HG03159 (cell line): ENCODE measurements at regions not wholly inside any gene's neighbourhood (a gene's known extent, or its start where the extent isn't known, plus 50 kb on each side); places are given as distances from the start of the nearest gene placed in this dataset.
"Not testable (repeated sequence)": the region's sequence is repeated elsewhere in the genome, so short reads cannot be mapped to it uniquely, and the experiment has no call there.

ENCODE experiments used
- ATAC-seq: cut with Tn5 transposase; IDR thresholded peaks from one replicate; pipeline ENCODE4 v1.9.1; 2021; ENCODE audit warnings: mild to moderate bottlenecking, moderate library complexity; ENCODE audit not compliant: unreplicated experiment

DNA sequence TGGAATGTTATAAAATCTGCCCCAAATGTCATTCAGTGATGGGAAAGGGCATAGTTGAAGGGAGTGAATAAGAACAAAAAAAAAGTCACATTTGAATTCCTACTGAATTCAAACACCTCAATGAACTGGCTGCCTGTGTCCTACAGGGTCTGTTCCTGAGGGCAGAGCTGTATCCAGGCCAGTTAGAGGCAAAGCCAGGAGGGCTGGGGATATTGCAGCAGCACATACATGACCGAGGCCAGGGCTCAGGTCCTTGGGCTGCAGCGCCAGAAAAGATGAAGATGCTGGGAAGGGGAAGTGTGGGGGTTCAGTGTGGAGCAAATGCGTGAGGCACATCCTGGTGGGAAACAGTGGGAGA lies 449.2 kb downstream of the SIPA1L2 start:
- no peak for ATAC-seq

DNA sequence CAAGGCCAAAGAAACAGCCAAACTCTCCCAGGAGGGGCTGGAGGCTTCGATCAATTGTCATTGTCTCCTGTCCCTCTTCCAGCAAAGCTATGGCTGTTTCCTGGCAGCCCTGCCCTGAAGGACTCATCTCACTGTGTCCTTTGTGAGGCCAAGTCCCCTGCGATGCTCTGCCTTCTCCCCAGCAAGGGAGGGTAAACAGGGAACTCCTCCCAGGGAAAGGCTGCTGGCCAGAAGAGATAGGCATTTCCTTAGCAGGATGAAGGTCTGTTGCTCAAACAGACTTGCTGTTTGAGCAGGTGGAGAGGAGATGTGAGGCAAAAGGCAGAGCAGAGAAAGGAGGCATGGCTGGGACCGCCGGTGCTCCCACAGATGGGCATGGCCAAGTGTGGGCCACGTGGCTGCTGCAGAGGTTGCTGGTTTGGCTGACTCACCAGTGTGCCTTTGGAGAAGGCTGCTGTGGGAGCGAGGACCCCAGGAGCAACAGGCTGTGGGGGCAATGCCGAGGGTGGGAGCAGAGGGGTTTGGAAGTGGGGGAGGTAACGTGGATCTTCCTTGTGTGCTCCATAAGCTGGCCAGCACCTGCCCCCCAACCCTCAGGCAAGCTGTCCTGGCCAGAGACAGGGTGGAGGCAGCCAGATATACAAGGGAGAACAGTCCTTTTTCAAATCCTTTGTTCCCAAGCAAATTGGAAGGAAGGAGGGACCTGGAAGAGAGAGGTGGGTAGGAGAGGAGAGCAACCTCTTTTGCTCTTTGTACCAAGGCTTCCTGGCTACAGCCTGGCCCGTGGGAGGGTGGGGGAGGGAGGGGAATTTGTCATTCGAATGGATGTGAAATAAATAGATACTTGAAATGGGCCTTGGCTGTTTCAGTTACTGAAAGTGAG lies 449.8 kb downstream of the SIPA1L2 start:
- ATAC-seq: no peak

DNA sequence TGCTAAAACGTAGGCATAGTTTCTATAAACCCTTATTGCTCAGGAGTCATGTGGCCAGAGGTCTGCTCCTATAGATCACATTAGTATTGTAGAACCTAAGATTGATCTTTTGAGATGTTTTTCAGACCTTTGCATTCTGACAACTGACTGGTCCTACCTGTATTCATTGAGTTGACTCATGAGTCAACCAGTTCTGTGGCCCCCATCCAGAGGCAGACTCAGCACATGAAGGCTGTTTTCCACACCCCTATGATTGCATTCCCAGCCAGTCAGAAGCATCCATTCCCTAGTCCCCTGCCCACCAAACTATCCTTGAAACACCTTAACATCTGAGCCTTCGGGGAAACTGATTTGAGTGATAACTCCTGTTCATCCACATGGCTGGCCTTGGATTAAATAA lies 451.7 kb downstream of the SIPA1L2 start:
- ATAC-seq: no peak

DNA sequence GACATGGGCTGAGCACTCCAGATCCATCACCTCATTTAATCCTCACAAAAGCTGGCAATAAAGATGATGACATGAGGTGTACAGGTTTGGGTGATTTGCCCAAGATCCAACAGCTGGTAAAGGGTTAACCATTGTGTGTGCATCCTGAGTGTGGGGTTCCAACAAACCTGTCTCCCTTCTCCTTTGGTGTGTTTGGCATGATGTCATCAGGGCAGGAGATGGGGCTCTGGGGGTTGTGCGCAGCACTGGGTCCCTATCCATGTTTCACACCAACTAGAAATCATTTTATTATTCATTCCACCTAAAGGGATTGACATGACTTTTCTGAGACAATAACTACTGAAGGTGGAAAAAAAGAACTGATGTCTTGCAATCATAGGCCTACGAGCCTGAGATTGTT lies 452.5 kb downstream of the SIPA1L2 start:
- no peak for ATAC-seq

DNA sequence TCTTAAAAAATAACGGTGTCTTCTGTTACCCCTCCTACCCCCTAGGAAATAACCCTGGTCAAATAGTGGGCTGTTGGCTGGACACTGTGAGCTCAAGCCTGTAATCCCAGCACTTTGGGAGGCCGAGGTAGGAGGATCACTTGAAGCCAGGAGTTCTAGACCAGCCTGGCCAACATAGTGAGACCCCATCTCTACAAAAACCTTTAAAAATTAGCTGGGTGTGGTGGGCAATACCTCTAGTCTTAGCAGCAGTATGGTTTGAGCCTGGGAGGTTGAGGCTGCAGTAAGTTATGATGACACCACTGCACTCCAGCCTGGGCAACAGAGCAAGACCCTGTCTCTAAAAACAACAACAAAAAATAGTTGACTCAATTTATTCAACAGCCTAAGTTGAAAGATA lies 453.7 kb downstream of the SIPA1L2 start:
- ATAC-seq: no peak

DNA sequence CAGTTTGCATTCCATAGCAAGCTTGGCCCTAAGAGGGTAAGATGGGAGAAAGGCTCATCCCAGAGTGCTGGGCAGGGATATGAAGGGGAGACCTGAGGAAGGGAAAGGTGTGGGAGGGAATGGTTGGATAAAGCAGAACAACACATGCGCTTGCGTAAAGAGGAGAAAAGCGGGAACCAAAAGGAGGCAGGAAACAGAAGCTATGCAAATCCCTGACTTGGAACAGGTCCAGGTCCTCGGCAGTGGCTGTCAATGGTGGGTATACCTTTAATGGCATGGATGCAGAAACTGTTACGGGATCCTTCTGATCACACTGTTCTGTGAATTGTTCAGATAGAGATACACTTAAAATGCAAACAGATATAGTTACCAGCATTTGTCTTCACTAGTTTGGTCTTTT lies 455.6 kb downstream of the SIPA1L2 start:
- no peak for ATAC-seq

DNA sequence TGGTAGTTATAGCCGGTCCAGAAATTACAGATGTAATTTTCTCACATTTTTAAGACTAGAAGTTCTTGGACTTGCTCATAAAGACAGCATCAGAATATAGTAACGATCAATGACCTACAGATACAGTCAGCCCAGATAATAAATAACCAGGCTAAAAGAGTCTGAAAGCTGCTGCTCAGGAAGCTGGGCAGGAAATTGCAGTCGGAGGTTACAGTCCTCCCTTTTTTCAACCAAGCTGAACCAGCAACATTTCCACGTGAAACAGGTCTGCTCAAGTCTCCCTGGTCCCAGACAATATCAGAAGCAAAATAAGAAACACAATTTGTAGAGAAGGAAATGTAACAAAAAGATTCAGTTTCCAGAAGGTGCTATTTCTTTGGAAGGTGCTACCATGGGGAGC lies 457.4 kb downstream of the SIPA1L2 start:
- no peak for ATAC-seq

DNA sequence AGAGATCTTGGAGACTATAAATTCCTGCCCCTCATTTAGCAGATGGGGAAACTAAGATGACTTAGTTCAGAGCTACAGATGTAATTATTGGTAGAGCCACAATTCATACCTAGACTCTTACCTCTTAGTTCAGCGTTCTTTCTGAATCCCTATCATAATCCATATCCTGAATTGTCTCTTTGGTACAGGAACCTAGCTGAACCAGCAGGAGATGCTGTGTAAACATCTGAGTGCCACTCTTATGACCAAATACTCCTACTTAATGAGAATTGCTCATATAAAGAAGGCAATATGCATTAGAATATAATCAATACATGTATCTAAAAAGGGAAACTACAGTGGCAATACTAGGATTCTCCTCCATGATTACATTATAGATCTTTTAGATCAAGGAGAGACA lies 459.0 kb downstream of the SIPA1L2 start:
- ATAC-seq: no peak

DNA sequence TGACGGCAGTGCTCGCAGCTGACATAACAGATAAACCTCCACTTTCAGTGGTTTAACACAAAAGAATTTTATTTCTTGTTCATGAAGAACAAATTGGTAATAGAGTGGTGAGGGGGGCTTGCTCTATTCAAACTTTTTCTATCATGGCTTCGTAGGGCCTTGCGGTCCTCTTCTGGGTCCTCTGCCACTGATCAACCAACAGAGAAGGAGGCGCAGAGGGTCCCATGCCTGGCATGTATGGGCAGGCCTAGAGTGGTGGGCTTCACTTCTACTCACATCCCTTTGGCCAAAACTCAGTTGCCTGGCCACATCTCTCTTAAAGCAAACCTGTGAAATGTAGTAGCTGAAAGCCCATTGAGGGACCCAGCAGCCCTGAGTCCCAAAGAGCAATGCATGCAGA lies 460.5 kb downstream of the SIPA1L2 start:
- ATAC-seq: no peak

DNA sequence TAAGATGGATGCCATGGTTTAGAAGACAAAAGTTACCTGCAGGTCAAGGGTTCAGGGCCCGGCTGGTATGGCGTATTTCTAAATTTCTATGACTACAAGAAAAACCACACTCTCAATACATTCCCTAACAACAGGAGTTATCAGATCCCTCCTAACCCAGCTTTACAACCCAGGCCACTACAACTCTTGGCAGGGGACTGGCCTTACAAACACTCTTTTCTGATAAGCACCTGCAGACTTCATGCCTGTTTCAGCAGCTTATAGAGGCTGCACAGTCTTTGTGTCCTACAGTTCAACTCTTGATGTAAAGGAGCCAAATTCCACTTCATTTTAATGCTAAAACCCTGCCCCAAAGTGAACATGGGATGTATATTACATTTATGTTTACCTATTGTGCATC lies 461.4 kb downstream of the SIPA1L2 start:
- ATAC-seq: no peak

DNA sequence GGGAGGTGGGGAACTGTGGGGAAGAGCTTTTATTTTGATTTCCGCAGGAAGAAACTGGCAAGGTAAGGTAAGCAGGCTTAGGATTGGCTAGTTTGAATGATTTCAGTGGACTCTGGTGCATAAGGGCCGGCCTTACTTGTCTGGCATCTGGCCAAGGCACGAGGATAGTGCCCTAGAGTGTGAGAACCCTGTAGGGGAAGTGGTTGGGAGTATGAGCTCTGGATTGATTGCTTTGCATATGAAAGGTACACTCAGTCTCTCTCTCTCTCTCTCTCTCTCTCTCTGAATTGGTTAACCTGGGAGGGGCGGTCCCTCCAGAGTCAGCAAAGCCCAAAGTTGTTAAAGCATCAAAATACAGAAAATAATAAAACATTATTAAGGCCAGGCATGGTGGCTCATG lies 463.0 kb downstream of the SIPA1L2 start:
- ATAC-seq: no peak

DNA sequence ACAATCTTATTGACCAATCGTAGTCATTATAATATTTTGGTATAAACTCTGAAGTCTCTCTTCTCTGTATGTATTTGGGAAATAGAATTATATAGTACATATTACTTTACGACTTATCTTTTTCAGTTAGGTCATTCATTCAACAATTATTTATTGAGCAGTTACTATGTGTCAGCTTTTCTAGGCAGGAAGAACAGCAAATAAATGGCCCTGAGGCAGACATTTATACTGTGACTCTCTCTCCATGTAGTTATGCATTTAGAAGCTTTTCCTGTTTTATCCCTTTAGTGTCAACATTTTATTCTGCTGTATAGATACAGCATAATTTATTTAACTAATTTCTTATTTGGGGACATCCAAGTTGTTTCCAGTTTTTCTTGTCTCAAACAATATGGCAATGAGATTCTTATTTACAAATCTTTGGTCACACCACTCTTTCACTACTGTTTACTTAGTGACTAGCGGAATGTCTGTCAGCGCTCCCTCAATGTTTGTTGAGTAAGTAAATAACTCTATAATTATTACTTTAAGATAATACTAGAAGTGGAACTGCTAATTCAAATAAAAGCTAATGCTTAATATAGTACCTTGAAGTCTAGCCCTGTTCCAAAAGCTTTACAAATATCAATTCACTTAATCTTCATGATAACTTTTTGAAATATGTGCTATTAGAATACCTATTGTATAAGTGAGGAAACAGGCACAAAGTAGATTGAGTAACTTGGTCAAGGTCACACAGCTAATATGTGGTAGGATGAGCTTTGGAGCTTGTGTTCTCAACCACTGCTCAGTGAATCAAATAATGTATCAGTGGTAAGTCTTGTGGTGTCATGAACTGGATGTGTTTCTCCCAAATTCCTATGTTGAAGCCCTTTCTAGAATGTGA lies 465.6 kb downstream of the SIPA1L2 start:
- ATAC-seq: no peak

DNA sequence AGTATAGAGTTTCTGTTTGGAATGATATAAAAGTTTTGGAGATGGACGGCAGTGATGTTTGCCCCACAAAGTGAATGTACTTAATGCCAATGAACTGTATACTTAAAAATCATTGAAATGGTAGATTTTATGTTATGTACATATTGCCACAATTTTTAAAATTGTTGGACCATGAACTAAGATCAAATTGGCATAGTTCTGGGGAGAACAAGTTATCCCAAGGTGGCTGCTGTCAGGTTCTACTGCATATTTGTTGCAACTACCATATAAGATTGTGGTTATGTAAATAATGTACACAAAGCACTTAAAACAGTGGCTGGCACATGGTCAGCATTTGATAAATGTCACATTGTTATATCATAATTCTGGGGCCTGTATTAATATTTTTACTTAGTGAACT lies 466.4 kb downstream of the SIPA1L2 start:
- no peak for ATAC-seq

DNA sequence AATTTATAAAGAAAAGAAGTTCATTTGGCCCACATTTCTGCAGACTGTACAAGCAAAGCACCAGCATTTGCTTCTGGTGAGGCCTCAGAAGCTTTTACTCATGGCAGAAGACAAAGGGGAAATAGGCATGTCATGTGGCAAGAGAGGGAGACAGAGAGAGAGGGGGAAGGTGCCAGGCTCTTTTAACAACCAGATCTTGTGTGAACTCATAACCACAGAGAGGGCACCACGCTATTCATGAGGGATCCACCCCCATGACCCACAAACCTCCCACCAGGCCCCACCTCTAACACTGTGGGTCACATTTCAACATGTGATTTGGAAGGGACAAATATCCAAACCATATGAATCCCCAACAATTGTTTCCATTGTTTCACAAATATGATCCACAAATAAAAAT lies 467.9 kb downstream of the SIPA1L2 start:
- no peak for ATAC-seq

DNA sequence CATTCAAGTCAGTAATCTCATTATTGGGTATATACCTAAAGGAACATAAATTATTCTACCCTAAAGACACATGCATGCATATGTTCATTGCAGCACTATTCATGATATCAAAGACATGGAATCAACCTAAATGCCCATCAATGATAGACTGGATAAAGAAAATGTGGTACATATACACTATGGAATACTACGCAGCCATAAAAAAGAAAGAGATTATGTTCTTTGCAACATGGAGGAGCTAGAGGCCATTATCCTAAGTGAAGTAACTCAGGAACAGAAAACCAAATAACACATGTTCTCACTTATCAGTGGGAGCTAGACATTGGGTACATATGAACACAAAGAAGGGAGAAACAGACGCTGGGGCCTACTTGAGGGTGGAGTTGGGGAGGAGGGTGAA lies 471.4 kb downstream of the SIPA1L2 start:
- ATAC-seq: not testable (repeated sequence)

DNA sequence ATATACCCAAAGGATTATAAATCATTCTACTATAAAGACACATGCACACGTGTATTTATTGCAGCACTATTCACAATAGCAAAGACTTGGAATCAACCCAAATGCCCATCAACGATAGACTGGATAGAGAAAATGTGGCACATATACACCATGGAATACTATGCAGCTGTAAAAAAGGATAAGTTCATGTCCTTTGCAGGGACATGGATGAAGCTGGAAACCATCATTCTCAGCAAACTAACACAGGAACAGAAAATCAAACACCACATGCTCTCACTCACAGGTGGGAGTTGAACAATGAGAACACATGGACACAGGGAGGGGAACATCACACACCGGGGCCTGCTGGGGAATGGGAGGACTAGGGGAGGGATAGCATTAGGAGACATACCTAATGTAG lies 473.9 kb downstream of the SIPA1L2 start:
- not testable (repeated sequence) for ATAC-seq

DNA sequence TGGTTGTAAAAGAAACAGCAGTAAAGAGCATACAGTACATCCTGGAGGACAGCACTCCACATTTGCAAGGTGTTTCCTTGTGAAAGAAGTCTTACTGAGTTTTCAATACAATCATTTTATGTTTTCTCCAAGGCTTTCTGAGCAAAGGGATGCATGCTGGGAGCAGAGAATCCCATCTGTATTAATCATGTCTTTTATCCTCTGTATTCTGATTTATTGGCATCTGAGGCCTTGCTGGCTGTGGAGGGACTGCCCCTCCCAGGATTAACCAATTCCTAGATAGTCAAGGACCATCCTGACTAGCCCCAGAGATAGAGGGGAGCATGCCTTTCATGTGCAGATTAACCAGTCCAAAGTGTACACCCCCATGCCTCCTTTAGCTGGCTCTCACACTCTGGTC lies 476.3 kb downstream of the SIPA1L2 start:
- no peak for ATAC-seq

DNA sequence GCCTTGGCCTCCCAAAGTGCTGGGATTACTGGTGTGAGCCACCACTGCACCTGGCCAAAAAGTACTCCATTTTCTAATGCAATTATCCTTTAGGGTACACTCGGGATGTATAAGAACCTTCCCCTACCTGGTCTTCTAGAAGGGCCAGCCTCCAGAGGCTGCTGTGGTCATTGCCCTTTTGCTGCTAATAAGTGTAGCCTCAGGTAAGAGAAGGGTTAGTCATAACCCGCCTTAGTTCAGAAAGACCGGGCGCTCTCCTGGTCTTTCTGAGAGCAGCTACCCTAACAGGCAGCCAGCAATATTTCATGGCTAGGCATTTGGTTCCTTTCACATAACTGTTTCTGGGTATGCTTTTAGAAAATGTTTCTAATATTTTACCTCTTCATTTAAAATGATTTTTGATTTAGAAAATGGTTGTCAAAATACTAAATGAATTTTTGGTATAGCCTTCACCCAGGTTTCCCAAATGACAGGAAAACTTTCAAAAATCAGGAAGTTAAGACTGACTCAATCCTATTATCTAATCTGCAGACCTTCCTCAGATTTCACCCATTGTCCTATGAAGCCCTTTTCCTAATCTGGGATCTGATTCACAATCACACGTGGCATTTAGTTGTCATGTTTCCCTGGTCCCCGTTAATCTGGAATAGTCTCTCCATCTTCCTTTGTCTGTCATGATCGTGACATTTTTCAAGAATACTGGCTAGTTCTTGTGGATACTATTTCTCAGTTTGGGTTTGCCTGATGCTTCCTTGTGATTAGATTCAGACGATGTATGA lies 479.0 kb downstream of the SIPA1L2 start:
- no peak for ATAC-seq

DNA sequence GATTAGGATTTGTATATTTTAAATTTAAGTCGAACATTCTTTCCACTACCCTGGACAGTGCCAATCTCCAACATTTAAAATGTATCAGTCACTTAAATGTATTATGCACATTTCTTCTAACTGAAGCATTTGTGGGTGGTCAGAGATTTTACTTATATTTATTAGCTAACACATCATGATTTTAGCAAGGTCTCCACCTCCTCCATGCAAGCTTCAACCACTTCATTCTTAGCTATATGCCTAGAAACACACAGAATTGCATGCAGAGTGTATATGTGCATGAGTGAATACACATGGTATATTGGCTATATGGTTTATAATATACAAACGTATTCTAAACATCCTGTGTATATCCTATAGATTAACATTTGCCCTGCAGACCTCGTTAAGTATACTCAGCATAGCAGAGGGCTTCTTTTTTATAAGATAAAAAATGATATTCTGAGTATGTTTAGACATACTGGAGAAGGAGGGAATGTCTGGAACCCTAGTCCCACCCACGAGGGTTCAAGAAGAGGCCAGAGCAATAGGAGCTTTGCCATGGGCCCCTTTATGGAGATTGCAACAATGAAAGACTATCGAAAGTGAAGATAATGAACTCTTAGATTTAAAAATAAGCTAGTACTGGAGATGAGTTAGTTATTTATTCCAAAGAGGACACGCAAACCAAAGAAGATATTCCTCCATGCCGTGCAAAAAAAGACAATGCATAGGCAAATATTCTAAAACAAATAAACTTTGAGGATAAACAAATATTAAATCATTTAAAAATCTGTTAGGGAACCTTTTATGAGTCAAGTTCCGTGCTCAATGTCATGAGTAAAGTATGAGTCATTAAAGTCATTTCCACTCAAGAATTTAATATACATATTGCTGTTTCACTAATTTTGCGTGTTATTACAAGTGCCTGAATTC lies 480.4 kb downstream of the SIPA1L2 start:
- no peak for ATAC-seq

DNA sequence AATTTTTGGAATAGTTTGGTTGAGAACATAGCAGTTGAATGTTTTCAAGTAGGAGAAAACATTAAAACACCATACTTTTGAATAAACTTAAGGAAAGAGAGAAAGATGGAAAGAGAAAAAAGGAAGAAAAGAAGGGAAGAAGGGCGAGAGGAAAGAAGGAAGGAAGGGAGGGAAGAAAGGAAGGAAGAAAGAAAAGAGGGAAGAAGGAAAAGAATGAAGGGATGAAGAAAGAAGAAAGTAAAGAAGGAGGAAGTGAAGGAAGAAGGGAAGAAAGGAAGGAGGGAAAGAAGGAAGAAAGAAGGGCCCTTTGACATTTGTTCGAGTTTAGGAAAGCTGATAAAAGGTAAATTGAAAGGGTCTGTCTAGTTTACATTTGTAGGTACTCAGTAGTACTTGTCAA lies 482.7 kb downstream of the SIPA1L2 start:
- no peak for ATAC-seq
